ENCODE measurements at regions not wholly inside any gene's neighbourhood (a gene's known extent, or its start where the extent isn't known, plus 50 kb on each side); places are given as distances from the start of the nearest gene placed in this dataset.
A peak's percentile ranks its signal among the peaks of the same experiment; 100 is the strongest.

GRCh38 chr20:52530571-52530970, 339.0 kb upstream of the ZFP64 start:
- H3K9me3 Mint-ChIP-seq = peaks cover 4% of the 10 kb centered on the region
- ChIA-PET POLR2A (no interaction called here), CTCF (no interaction called here)
- DNase-seq = no peak
- H3K27me3 Mint-ChIP-seq = no peaks in the 10 kb centered on the region
- no peak overlapping the region for H3K4me3 Mint-ChIP-seq
- no peak overlapping the region for H3K27ac Mint-ChIP-seq
- H3K4me1 Mint-ChIP-seq = no peaks in the 10 kb centered on the region
- no peaks in the 10 kb centered on the region for H3K36me3 Mint-ChIP-seq (ENCODE audit: low read depth)

GRCh38 chr20:52529826-52530225, 338.2 kb upstream of the ZFP64 start:
- ChIA-PET POLR2A (interaction anchor here (0.6 kb wide), 1 partner anchor 583 kb away, joined by 3 read pairs; no protein-coding TSS in a partner anchor), CTCF (interaction anchor here (0.7 kb wide), 1 partner anchor 356 kb away, joined by 3 read pairs; no protein-coding TSS in a partner anchor)
- H3K9me3 Mint-ChIP-seq = peaks cover 4% of the 10 kb centered on the region
- no peaks in the 10 kb centered on the region for H3K27me3 Mint-ChIP-seq
- DNase-seq = no peak
- no peaks in the 10 kb centered on the region for H3K36me3 Mint-ChIP-seq (ENCODE audit: low read depth)
- no peaks in the 10 kb centered on the region for H3K4me1 Mint-ChIP-seq
- H3K27ac Mint-ChIP-seq = no peak overlapping the region
- H3K4me3 Mint-ChIP-seq = no peak overlapping the region

- Mint-ChIP-seq H3K27me3 (no peaks in the 10 kb centered on the region), H3K27ac (no peak overlapping the region), H3K36me3 (ENCODE audit: low read depth) (no peaks in the 10 kb centered on the region), H3K4me3 (no peak overlapping the region), H3K4me1 (no peaks in the 10 kb centered on the region), H3K9me3 (no peaks in the 10 kb centered on the region)
- CTCF ChIA-PET = no interaction called here
- POLR2A ChIA-PET = no interaction called here
- DNase-seq = no peak
These were observed 333.3 kb upstream of the ZFP64 start for GRCh38 chr20:52524861-52525260.

GRCh38 chr20:52518735-52519134, 327.2 kb upstream of the ZFP64 start:
- ChIA-PET CTCF (no interaction called here), POLR2A (no interaction called here)
- H3K27ac Mint-ChIP-seq = no peak overlapping the region
- H3K27me3 Mint-ChIP-seq = no peaks in the 10 kb centered on the region
- no peak for DNase-seq
- no peaks in the 10 kb centered on the region for H3K4me1 Mint-ChIP-seq
- H3K9me3 Mint-ChIP-seq = peaks cover 2% of the 10 kb centered on the region
- H3K36me3 Mint-ChIP-seq (ENCODE audit: low read depth) = no peaks in the 10 kb centered on the region
- H3K4me3 Mint-ChIP-seq = no peak overlapping the region

GRCh38 chr20:52515877-52516276, 324.3 kb upstream of the ZFP64 start:
- no peak overlapping the region for H3K4me3 Mint-ChIP-seq
- no peak for DNase-seq
- POLR2A ChIA-PET = no interaction called here
- H3K9me3 Mint-ChIP-seq = peaks cover 2% of the 10 kb centered on the region
- no peak overlapping the region for H3K27ac Mint-ChIP-seq
- no peaks in the 10 kb centered on the region for H3K27me3 Mint-ChIP-seq
- H3K4me1 Mint-ChIP-seq = no peaks in the 10 kb centered on the region
- no peaks in the 10 kb centered on the region for H3K36me3 Mint-ChIP-seq (ENCODE audit: low read depth)
- CTCF ChIA-PET = no interaction called here

- Mint-ChIP-seq H3K9me3 (peaks cover 4% of the 10 kb centered on the region), H3K27me3 (no peaks in the 10 kb centered on the region), H3K4me3 (no peak overlapping the region), H3K27ac (no peak overlapping the region), H3K36me3 (ENCODE audit: low read depth) (no peaks in the 10 kb centered on the region), H3K4me1 (no peaks in the 10 kb centered on the region)
- ChIA-PET CTCF (no interaction called here), POLR2A (no interaction called here)
- no peak for DNase-seq
These were observed 308.6 kb upstream of the ZFP64 start for GRCh38 chr20:52500157-52500556.

GRCh38 chr20:52497731-52498130, 306.2 kb upstream of the ZFP64 start:
- peaks cover 1% of the 10 kb centered on the region for H3K27me3 Mint-ChIP-seq
- ChIA-PET POLR2A (no interaction called here), CTCF (interaction anchor here (0.6 kb wide), 1 partner anchor 12 kb away, joined by 3 read pairs; no protein-coding TSS in a partner anchor)
- H3K4me3 Mint-ChIP-seq = no peak overlapping the region
- H3K27ac Mint-ChIP-seq = no peak overlapping the region
- DNase-seq = no peak
- no peaks in the 10 kb centered on the region for H3K9me3 Mint-ChIP-seq
- H3K4me1 Mint-ChIP-seq = peaks cover 16% of the 10 kb centered on the region
- no peaks in the 10 kb centered on the region for H3K36me3 Mint-ChIP-seq (ENCODE audit: low read depth)

GRCh38 chr20:52496191-52496590, 304.6 kb upstream of the ZFP64 start:
- ChIA-PET CTCF (no interaction called here), POLR2A (no interaction called here)
- DNase-seq = no peak
- Mint-ChIP-seq H3K4me3 (no peak overlapping the region), H3K4me1 (peaks cover 16% of the 10 kb centered on the region), H3K27me3 (peaks cover 1% of the 10 kb centered on the region), H3K27ac (no peak overlapping the region), H3K36me3 (ENCODE audit: low read depth) (no peaks in the 10 kb centered on the region), H3K9me3 (no peaks in the 10 kb centered on the region)

- Mint-ChIP-seq H3K27ac (no peak overlapping the region), H3K36me3 (ENCODE audit: low read depth) (no peaks in the 10 kb centered on the region), H3K4me3 (no peak overlapping the region), H3K4me1 (peaks cover 16% of the 10 kb centered on the region), H3K9me3 (no peaks in the 10 kb centered on the region), H3K27me3 (peaks cover 1% of the 10 kb centered on the region)
- POLR2A ChIA-PET = no interaction called here
- peak; percentile 9 for DNase-seq
- CTCF ChIA-PET = no interaction called here
These were observed 302.7 kb upstream of the ZFP64 start for GRCh38 chr20:52494244-52494643.

GRCh38 chr20:52493171-52493721, 301.7 kb upstream of the ZFP64 start:
- no peaks in the 10 kb centered on the region for H3K36me3 Mint-ChIP-seq (ENCODE audit: low read depth)
- ChIA-PET POLR2A (no interaction called here), CTCF (no interaction called here)
- H3K9me3 Mint-ChIP-seq = no peaks in the 10 kb centered on the region
- peaks cover 16% of the 10 kb centered on the region for H3K4me1 Mint-ChIP-seq
- no peak overlapping the region for H3K27ac Mint-ChIP-seq
- no peak overlapping the region for H3K4me3 Mint-ChIP-seq
- no peak for DNase-seq
- peaks cover 1% of the 10 kb centered on the region for H3K27me3 Mint-ChIP-seq

- CTCF ChIA-PET = no interaction called here
- POLR2A ChIA-PET = no interaction called here
- no peak for DNase-seq
- Mint-ChIP-seq H3K27ac (no peak overlapping the region), H3K36me3 (ENCODE audit: low read depth) (no peaks in the 10 kb centered on the region), H3K4me1 (peaks cover 16% of the 10 kb centered on the region), H3K9me3 (no peaks in the 10 kb centered on the region), H3K27me3 (peaks cover 1% of the 10 kb centered on the region), H3K4me3 (no peak overlapping the region)
These were observed 299.3 kb upstream of the ZFP64 start for GRCh38 chr20:52490711-52491430.

- no peak overlapping the region for H3K4me3 Mint-ChIP-seq
- ChIA-PET CTCF (interaction anchor here (0.6 kb wide), 1 partner anchor 1620 kb away, joined by 3 read pairs; no protein-coding TSS in a partner anchor), POLR2A (interaction anchor here (0.6 kb wide), 1 partner anchor 76 kb away, joined by 8 read pairs; no protein-coding TSS in a partner anchor)
- H3K27me3 Mint-ChIP-seq = no peaks in the 10 kb centered on the region
- no peaks in the 10 kb centered on the region for H3K9me3 Mint-ChIP-seq
- H3K27ac Mint-ChIP-seq = no peak overlapping the region
- H3K4me1 Mint-ChIP-seq = no peaks in the 10 kb centered on the region
- no peak for DNase-seq
- H3K36me3 Mint-ChIP-seq (ENCODE audit: low read depth) = no peaks in the 10 kb centered on the region
These were observed 292.9 kb upstream of the ZFP64 start for GRCh38 chr20:52484438-52484837.

GRCh38 chr20:52483382-52483781, 291.8 kb upstream of the ZFP64 start:
- Mint-ChIP-seq H3K9me3 (no peaks in the 10 kb centered on the region), H3K4me3 (no peak overlapping the region), H3K4me1 (no peaks in the 10 kb centered on the region), H3K36me3 (ENCODE audit: low read depth) (no peaks in the 10 kb centered on the region), H3K27ac (no peak overlapping the region), H3K27me3 (no peaks in the 10 kb centered on the region)
- ChIA-PET CTCF (no interaction called here), POLR2A (no interaction called here)
- DNase-seq = no peak

GRCh38 chr20:52482044-52482443, 290.5 kb upstream of the ZFP64 start:
- H3K4me1 Mint-ChIP-seq = no peaks in the 10 kb centered on the region
- H3K36me3 Mint-ChIP-seq (ENCODE audit: low read depth) = no peaks in the 10 kb centered on the region
- no peak overlapping the region for H3K27ac Mint-ChIP-seq
- no peaks in the 10 kb centered on the region for H3K27me3 Mint-ChIP-seq
- H3K4me3 Mint-ChIP-seq = no peak overlapping the region
- no peak for DNase-seq
- POLR2A ChIA-PET = no interaction called here
- CTCF ChIA-PET = no interaction called here
- no peaks in the 10 kb centered on the region for H3K9me3 Mint-ChIP-seq
